Keratinocyte (primary cell): ENCODE measurements at regions not wholly inside any gene's neighbourhood (a gene's known extent, or its start where the extent isn't known, plus 50 kb on each side); places are given as distances from the start of the nearest gene placed in this dataset.

Experiments used
- DNase-seq: peaks from one replicate; pipeline ENCODE4 v3.0.0-alpha.2; 2011; ENCODE audit warnings: low read depth, missing footprints, low spot score
- FAIRE-seq: peaks from 2 replicates; lab custom pipeline; 2011; peaks lifted over from hg19 to GRCh38; lab: Jason Lieb, UNC
- H2AFZ ChIP-seq: 2 replicates; pipeline ENCODE4 v1.6.0; 2012; ENCODE audit warnings: low read length, control low read depth, inconsistent platforms; ENCODE audit not compliant: control insufficient read depth
- H3K27ac ChIP-seq: 2 replicates; pipeline ENCODE4 v1.5.1; 2011; ENCODE audit warnings: low read length; ENCODE audit not compliant: control insufficient read depth, insufficient read depth
- H3K27me3 ChIP-seq: 3 replicates; pipeline ENCODE4 v1.6.0; 2011; ENCODE audit warnings: low read length; ENCODE audit not compliant: control insufficient read depth, insufficient read depth; ENCODE audit errors: extremely low read depth
- H3K36me3 ChIP-seq, 2 experiments: 2 replicates in 1 of 2; 3 replicates in 1 of 2; pipeline ENCODE4 v1.5.1; 2011; ENCODE audit warnings: low read length in 2 of 2, mild to moderate bottlenecking in 1 of 2; ENCODE audit not compliant: control insufficient read depth in 2 of 2, insufficient read depth in 2 of 2; ENCODE audit errors: extremely low read depth in 1 of 2
- H3K4me1 ChIP-seq: 3 replicates; pipeline ENCODE4 v1.5.1; 2011; ENCODE audit warnings: low read length; ENCODE audit not compliant: control insufficient read depth, insufficient read depth; ENCODE audit errors: extremely low read depth
- H3K4me2 ChIP-seq: 3 replicates; pipeline ENCODE4 v1.6.0; 2011; ENCODE audit warnings: low read depth, low read length; ENCODE audit not compliant: control insufficient read depth, insufficient read depth; ENCODE audit errors: extremely low read depth
- H3K4me3 ChIP-seq, 3 experiments: fragments of 200-600 bp in 1 of 3; sonication (generic) in 1 of 3; 2 replicates in 2 of 3; 3 replicates in 1 of 3; pipeline ENCODE4 v1.5.1; 2011 to 2016; ENCODE audit warnings: low read length in 3 of 3, mild to moderate bottlenecking in 3 of 3, control low read depth in 2 of 3, inconsistent platforms in 1 of 3, low read depth in 1 of 3, mixed read lengths in 1 of 3, mixed run types in 1 of 3, moderate library complexity in 1 of 3; ENCODE audit not compliant: control insufficient read depth in 2 of 3, insufficient read depth in 2 of 3; ENCODE audit errors: extremely low read depth in 1 of 3
- H3K79me2 ChIP-seq: 2 replicates; pipeline ENCODE4 v1.6.0; 2012; ENCODE audit warnings: low read length; ENCODE audit not compliant: control insufficient read depth, insufficient read depth
- H3K9ac ChIP-seq: 3 replicates; pipeline ENCODE4 v1.6.0; 2011; ENCODE audit warnings: low read length; ENCODE audit not compliant: control insufficient read depth, insufficient read depth; ENCODE audit errors: extremely low read depth
- H3K9me1 ChIP-seq: 3 replicates; pipeline ENCODE4 v1.6.0; 2011; ENCODE audit warnings: low read length; ENCODE audit not compliant: control insufficient read depth, insufficient read depth; ENCODE audit errors: extremely low read depth
- H3K9me3 ChIP-seq: 2 replicates; pipeline ENCODE4 v1.5.1; 2012; ENCODE audit warnings: low read depth, low read length; ENCODE audit not compliant: control insufficient read depth
- H4K20me1 ChIP-seq: 3 replicates; pipeline ENCODE4 v1.6.0; 2011; ENCODE audit warnings: low read length; ENCODE audit not compliant: control insufficient read depth, insufficient read depth; ENCODE audit errors: extremely low read depth
- CTCF ChIP-seq, 3 experiments: IDR thresholded peaks in 1 of 3; conservative IDR thresholded peaks in 1 of 3; optimal IDR thresholded peaks in 1 of 3; 2 replicates in 2 of 3; 3 replicates in 1 of 3; pipeline versions ENCODE3 to v1.5.1; 2011; ENCODE audit warnings: low read length in 3 of 3, mild to moderate bottlenecking in 3 of 3, moderate library complexity in 2 of 3, control low read depth in 1 of 3, inconsistent platforms in 1 of 3; ENCODE audit not compliant: insufficient read depth in 2 of 3; ENCODE audit errors: extremely low read depth in 1 of 3
- EZH2 ChIP-seq: IDR thresholded peaks from one replicate; pipeline ENCODE4 v1.6.1; 2012; ENCODE audit warnings: inconsistent platforms, mild to moderate bottlenecking, low read length, moderate library complexity
- dilution Hi-C: fragments of 300-500 bp; cut with MboI; formaldehyde crosslinking; loops from one replicate; pipeline ENCODE4 v1.7.0; 2020; ENCODE audit warnings: low sequenced_read_pairs; ENCODE audit not compliant: extremely low pct_ligation_motif_present

GRCh38 chr9:95791286-95791685 is 84.2 kb upstream of the ERCC6L2 start:
- no peaks in the 10 kb centered on the region for H3K4me1 ChIP-seq
- no peak overlapping the region for H2AFZ ChIP-seq
- dilution Hi-C loops: no loop called here
- no peak overlapping the region for H3K27ac ChIP-seq
- H3K9me1 ChIP-seq: no peaks in the 10 kb centered on the region
- FAIRE-seq (no peak), DNase-seq (no peak)
- no peak overlapping the region for H3K4me2 ChIP-seq
- H3K9me3 ChIP-seq: no peaks in the 10 kb centered on the region
- TF ChIP-seq EZH2: no peak
- TF ChIP-seq CTCF (optimal IDR thresholded peaks at IDR 0.05 in 1 of 3, IDR thresholded peaks at IDR 0.05 in 1 of 3, conservative IDR thresholded peaks at IDR 0.05 in 1 of 3; ENCODE audit: extremely low read depth in 1 of 3, insufficient read depth in 2 of 3, low read length in 3 of 3): no peak
- no peak overlapping the region for H3K9ac ChIP-seq
- no peak overlapping the region for H3K4me3 ChIP-seq
- H3K36me3 ChIP-seq: no peaks in the 10 kb centered on the region
- H4K20me1 ChIP-seq: no peaks in the 10 kb centered on the region
- H3K27me3 ChIP-seq: no peaks in the 10 kb centered on the region
- no peaks in the 10 kb centered on the region for H3K79me2 ChIP-seq

GRCh38 chr9:95788521-95788991 is 86.9 kb upstream of the ERCC6L2 start:
- Histone ChIP-seq H3K4me1 (no peaks in the 10 kb centered on the region), H3K27me3 (no peaks in the 10 kb centered on the region), H3K9me1 (no peaks in the 10 kb centered on the region), H3K9ac (no peak overlapping the region), H3K36me3 (no peaks in the 10 kb centered on the region), H3K79me2 (no peaks in the 10 kb centered on the region), H3K9me3 (no peaks in the 10 kb centered on the region), H3K27ac (no peak overlapping the region), H2AFZ (no peak overlapping the region), H3K4me2 (no peak overlapping the region), H3K4me3 (no peak overlapping the region), H4K20me1 (no peaks in the 10 kb centered on the region)
- FAIRE-seq (no peak), DNase-seq (no peak)
- TF ChIP-seq CTCF (optimal IDR thresholded peaks at IDR 0.05 in 1 of 3, IDR thresholded peaks at IDR 0.05 in 1 of 3, conservative IDR thresholded peaks at IDR 0.05 in 1 of 3; ENCODE audit: extremely low read depth in 1 of 3, insufficient read depth in 2 of 3, low read length in 3 of 3): no peak
- TF ChIP-seq EZH2: no peak
- dilution Hi-C loops: no loop called here
